Endothelial cell of umbilical vein (primary cell): ENCODE measurements at regions not wholly inside any gene's neighbourhood (a gene's known extent, or its start where the extent isn't known, plus 50 kb on each side); places are given as distances from the start of the nearest gene placed in this dataset.

Source experiments
- CTCF ChIP-seq, 2 donors: IDR thresholded peaks; 1 replicate in 1 of 2; 2 replicates in 1 of 2; pipeline ENCODE4 v1.5.1; 2011; ENCODE audit warnings: low read length in 2 of 2, mild to moderate bottlenecking in 2 of 2, moderate library complexity in 2 of 2, control low read depth in 1 of 2, inconsistent platforms in 1 of 2, low read depth in 1 of 2; ENCODE audit not compliant: insufficient read depth in 1 of 2; ENCODE audit errors: extremely low read depth in 1 of 2
- EZH2 ChIP-seq: IDR thresholded peaks from 2 replicates; pipeline ENCODE4 v1.6.1; 2012; ENCODE audit warnings: borderline replicate concordance, low read depth, mild to moderate bottlenecking, moderate library complexity, low read length, inconsistent platforms; ENCODE audit not compliant: severe bottlenecking
- POLR2A ChIP-seq: IDR thresholded peaks from 2 replicates; pipeline ENCODE4 v1.6.1; 2012; ENCODE audit warnings: low read depth, mild to moderate bottlenecking, control low read depth, low read length

DNA sequence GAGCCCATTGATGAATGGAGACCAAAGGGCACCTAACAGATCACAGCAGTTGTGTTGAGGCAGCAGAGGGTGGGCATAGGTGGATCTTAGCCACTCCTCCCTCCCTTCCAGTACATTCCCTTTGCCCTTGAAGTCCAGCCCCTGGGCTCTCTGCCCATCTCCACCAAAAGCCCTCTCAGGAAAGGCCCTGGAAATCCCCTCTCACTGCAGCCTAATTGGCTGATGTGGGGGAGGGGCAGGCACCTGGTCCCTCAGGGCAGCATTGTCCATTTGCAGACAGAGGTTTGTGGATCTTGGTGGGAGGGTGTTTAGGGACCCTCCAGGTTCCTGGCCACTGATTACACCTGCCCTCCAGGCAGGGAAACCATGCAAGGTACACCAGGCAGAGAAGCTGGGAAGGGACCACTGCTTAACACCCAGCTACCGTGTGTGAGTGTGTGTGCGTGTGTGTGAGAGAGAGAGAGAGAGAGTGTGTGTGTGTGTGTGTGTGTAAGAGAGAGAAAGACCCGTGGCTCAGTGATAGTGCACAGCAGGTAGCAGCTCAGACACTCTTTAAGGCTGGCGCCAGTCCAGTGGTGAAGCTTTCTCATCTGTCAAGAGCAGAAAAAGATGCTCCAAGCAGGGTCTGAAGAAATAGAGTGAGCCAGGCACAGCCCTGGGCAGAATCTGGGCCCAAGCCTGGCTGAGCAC is 71.1 kb downstream of the MATN1 start:
- TF ChIP-seq CTCF (IDR thresholded peaks at IDR 0.05; ENCODE audit: extremely low read depth in 1 of 2, insufficient read depth in 1 of 2, low read depth in 1 of 2, low read length in 2 of 2) (no peak), EZH2 (no peak), POLR2A (no peak)
